ENCODE measurements at regions not wholly inside any gene's neighbourhood (a gene's known extent, or its start where the extent isn't known, plus 50 kb on each side); places are given as distances from the start of the nearest gene placed in this dataset.
"Not testable (repeated sequence)": the region's sequence is repeated elsewhere in the genome, so short reads cannot be mapped to it uniquely, and the experiment has no call there.

DNA sequence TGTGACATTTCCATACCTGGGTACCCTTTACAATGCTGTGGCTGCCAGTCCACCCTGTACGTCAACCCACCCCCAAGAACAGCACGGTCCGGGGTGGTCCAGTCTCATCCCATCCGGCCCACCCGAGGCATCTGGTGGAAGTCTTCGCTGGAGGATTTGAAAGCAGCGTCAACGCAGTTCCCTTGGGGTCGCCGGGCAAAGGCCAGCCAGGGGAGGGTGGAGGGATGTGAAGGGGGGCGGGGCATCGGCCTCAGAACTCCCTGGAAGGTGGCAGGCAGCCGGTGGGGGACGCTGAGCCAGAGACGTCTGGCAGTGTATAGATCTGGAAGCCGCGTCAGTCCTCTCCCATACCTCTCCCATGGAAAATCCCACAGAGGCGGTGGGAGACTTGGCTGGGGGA, 1944.0 kb upstream of the DEFB115 start:
- DNase-seq (ENCODE audit: low read depth): no peak
- H3K4me3 ChIP-seq (ENCODE audit: low read length): no peak overlapping the region
- TF ChIP-seq, protein P1, sequence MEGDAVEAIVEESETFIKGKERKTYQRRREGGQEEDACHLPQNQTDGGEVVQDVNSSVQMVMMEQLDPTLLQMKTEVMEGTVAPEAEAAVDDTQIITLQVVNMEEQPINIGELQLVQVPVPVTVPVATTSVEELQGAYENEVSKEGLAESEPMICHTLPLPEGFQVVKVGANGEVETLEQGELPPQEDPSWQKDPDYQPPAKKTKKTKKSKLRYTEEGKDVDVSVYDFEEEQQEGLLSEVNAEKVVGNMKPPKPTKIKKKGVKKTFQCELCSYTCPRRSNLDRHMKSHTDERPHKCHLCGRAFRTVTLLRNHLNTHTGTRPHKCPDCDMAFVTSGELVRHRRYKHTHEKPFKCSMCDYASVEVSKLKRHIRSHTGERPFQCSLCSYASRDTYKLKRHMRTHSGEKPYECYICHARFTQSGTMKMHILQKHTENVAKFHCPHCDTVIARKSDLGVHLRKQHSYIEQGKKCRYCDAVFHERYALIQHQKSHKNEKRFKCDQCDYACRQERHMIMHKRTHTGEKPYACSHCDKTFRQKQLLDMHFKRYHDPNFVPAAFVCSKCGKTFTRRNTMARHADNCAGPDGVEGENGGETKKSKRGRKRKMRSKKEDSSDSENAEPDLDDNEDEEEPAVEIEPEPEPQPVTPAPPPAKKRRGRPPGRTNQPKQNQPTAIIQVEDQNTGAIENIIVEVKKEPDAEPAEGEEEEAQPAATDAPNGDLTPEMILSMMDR (conservative IDR thresholded peaks at IDR 0.05; ENCODE audit: low read depth, low read length): no peak

DNA sequence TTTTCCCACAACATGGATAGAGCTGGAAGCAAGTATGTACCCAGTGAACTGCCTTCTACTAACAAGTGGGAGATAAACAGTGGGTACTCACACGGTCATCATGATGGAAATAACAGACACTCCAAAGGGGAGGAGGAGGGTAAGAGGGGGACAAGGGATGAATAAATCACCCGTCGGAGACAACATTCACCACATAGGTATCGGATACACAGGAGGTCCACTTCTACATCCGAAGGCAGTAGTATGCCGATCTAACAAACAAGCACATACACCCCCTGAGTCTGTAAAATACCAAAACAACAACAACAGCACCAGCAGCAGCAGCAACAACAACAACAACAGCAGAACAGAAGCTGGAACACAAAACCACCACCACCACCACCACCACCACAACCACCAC, 1943.2 kb upstream of the DEFB115 start:
- DNase-seq (ENCODE audit: low read depth): no peak
- H3K4me3 ChIP-seq (ENCODE audit: low read length): no peak overlapping the region
- TF ChIP-seq, protein P1 (conservative IDR thresholded peaks at IDR 0.05; ENCODE audit: low read depth, low read length): no peak

DNA sequence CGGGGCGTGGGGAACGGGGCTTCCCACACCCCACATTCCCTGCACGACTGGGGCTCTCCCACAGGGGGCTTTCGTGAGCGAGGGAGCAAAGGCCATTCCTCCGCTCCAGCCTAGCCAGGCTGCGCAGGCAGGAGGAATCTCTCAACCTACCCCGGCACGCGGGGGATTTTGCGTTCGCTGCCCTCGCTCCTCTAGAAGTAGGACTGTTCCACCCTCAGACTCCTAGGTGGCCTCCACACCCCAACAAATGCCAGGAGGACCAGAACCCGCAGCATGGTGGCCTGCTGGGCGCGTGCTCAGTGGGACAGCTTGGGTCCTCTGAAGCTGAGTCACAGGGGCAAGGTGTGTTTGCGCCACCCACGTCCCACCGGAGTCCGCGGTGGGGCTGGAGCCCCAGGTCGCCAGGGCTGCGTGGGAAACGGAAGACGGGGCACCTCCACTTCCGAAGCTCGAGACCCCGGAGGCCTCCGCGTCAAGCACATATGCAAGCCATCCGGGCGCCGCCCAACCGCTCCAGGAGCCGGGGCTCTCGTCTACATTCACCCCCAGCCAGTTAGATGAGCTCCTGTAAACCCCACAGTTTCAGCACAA, 1938.5 kb upstream of the DEFB115 start:
- DNase-seq (ENCODE audit: low read depth): no peak
- TF ChIP-seq, protein P1 (conservative IDR thresholded peaks at IDR 0.05; ENCODE audit: low read depth, low read length): no peak
- no peak overlapping the region for H3K4me3 ChIP-seq (ENCODE audit: low read length)

DNA sequence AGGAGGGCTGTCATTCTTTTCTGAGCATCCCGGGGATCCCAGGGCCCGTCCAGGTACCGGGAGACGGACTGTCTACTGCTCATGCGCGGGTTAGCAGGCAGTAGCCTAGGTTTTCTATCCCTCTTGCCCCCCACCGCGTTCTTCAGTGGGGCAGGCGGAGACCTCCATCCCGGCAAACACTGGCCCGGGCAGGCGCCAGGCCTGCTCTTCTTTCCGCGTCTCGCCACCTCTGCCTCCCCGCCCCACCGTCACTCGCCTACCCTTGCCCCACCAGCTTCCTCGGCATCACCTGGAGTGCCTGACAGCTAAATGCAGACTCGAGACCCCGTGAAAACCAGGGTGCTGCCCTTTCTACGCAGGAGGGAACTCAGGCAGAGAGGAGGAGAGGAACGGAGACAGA, 1937.7 kb upstream of the DEFB115 start:
- DNase-seq (ENCODE audit: low read depth): no peak

DNA sequence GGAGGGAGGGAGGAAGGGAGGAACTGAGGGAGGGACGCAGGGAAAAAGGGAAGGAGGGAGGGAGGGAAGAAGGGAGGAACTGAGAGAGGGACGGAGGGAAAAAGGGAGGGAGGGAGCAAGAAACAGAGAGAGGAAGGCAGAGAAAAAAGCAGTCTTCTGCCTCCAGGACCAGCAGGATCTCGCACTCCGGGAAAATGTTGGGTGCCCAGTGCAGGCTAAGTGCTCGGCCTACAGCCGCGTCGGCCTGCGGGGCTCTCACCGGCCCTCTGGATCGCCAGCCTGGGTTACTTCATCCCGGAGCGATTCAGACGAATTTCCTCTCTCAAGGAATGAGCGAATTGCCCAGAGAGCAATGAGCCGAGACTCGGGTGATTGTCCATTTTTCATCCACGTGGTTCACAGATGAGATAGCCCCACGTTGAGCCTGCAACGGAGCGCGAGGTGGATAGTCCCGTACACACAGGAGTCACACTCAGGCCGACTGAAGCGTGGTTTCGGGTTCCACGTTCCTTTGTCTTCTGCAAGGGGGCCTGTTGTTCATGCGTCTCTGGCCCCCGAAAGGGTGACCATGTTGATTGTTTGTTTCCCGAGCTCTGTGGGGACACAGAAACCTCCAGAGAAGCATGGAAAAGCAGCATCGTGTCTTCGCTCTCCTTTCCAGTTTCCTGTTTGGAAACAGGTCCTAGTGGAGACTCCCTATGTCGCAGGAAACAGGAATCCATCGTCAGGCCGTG, 1937.1 kb upstream of the DEFB115 start:
- not testable (repeated sequence) for DNase-seq (ENCODE audit: low read depth); H3K4me3 ChIP-seq (ENCODE audit: low read length)

More for the DNA sequence above, 1937.7 kb upstream of the DEFB115 start:
- H3K4me3 ChIP-seq (ENCODE audit: low read length): no peak overlapping the region
- TF ChIP-seq, protein P1 (conservative IDR thresholded peaks at IDR 0.05; ENCODE audit: low read depth, low read length): no peak

DNA sequence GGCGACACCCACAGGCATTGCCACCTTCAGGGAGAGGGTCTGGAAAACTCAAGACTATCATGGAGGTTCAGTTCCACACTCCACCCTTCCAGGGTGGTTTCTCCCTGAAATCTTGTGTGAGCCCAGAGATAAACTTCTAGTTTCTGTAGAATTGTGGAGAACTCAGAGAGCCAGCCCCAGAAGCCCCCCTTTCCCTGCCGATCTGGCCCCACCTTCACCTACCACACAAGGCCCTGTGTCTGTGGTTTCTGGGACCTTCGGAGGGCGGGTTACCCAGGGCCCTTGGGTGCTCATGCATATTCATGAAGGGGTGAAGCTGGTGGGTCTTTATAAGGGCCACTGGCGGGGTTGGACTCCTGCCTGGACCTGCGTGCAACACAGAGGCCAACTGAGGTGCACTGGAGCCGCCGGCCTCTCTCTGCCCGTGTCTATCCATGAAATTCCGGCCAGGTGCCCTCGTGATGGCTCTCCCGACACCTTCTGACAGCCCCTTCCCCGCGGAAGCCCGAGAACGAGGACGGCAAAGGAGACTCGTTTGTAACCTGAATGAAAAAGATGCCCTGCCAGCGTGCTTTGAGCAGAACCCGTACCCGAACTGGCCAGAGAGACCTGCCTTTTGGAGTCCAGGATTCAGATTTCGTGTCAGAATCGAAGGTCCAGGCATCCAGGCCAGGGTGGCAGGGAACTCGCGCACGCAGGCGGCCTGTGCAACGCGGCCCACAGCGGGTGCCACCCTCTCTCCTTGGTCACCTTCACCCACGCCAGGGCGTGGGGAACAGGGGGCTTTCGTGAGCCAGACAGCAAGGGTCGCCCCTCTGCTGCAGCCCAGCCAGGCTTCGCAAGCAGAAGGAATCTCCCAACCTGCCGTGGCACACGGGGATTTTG, 1933.6 kb upstream of the DEFB115 start:
- H3K4me3 ChIP-seq (ENCODE audit: low read length); DNase-seq (ENCODE audit: low read depth): not testable (repeated sequence)

DNA sequence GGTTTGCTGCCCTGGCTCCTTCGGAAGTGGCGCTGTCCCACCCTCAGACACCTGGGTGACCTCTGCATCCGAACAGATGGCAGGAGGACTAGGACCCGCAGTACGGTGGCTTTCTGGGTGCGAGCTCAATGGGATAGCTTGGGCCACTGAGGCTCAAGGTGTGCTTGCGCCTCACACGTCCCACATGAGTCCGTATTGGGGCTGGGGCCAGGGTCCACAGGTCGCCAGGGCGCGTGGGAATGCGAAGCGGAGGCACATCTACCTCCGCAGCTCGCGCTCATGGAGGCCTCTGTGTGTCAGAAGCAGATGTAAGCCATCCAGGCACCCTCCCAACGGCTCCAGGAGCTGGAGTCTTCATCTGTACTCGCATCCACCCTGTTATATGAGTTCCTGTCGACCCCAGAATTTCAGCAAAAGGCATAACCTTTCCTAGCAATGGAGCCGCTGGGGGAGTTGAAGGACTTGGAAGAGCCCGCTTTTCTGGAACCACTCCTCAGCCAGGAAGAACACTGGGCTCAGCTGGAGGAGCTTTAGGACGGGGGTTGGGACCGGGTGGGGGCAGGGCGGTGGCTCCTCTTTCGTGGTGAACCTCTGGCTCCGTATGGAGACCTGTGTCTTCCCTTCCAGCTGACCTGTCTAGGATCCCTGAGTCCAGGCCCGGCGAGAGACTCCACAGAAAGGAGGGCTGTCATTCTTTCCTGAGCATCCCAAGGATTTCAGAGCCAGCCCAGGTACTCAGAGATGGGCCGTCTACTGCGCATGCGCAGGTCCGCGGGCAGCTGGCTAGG, 1932.8 kb upstream of the DEFB115 start:
- H3K4me3 ChIP-seq (ENCODE audit: low read length); DNase-seq (ENCODE audit: low read depth): not testable (repeated sequence)

DNA sequence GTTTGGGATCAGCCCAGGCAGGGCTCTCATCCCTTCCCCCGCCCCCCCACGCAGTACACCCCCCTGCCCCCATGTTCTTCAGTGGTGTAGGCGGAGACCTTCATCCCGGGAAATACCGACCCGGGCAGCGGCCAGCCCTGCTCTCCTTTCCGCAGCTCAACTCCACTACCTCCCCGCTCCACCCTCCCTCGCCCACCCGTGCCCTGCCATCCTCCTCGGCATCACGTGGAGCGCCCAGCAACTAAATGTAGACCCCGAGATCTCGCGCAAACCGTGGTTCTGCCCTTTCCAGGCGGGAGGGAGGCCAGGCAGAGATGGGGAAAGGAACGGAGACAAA, 1932.2 kb upstream of the DEFB115 start:
- H3K4me3 ChIP-seq (ENCODE audit: low read length): no peak overlapping the region
- TF ChIP-seq, protein P1 (conservative IDR thresholded peaks at IDR 0.05; ENCODE audit: low read depth, low read length): no peak
- no peak for DNase-seq (ENCODE audit: low read depth)

DNA sequence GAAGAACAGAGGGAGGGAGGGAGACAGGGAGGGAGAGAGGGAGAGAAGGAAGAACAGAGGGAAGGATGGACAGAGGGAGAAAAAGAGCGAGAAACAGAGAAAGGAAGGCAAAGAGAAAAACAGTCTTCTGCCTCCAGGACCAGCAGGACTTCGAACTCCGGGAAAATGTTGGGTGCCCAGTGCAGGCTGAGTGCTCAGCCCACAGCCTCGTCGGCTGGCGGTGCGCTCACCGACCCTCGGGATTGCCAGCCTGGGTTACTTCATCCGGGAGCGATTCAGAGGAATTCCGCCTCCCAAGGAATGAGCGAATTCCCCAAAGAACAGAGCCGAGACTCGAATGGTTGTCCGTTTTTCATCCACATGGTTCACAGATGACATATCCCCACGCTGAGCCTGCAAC, 1931.7 kb upstream of the DEFB115 start:
- DNase-seq (ENCODE audit: low read depth); H3K4me3 ChIP-seq (ENCODE audit: low read length): not testable (repeated sequence)

Data from retinal pigment epithelial cell (primary cell).